ENCODE measurements at regions not wholly inside any gene's neighbourhood (a gene's known extent, or its start where the extent isn't known, plus 50 kb on each side); places are given as distances from the start of the nearest gene placed in this dataset.

DNA sequence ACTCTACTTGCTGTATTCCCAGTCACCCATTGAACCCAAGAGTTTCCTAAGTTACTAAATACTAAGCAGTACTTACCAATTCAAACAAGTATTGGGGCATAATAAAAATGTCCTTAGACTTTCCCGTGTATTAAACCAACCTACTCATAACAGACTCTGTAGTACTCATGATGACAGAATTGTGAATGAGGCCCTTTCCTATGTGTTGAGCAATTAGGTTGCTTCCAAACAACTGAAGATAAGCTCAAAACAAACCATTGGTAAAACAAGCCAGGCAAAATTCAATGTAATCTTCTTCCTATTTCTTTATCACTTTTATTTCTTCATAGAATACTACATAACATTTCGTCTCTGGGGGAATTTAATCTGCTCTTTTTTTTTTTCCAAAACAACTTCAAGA lies 106.5 kb upstream of the ANK3 start:
- Histone ChIP-seq H3K4me3 (ENCODE audit: low read depth in 1 of 3, low read length in 3 of 3) (no peak overlapping the region), H3K9ac (ENCODE audit: low read depth in 1 of 2, low read length in 2 of 2) (no peak overlapping the region), H3K4me1 (ENCODE audit: control insufficient read depth in 4 of 4, insufficient read depth in 4 of 4, low read length in 3 of 4) (no peaks in the 10 kb centered on the region), H3K27ac (ENCODE audit: low read depth in 1 of 2, low read length in 2 of 2) (no peak overlapping the region), H3K36me3 (ENCODE audit: control insufficient read depth in 4 of 4, insufficient read depth in 3 of 4, low read depth in 1 of 4, low read length in 3 of 4) (no peaks in the 10 kb centered on the region), H3K27me3 (ENCODE audit: control insufficient read depth in 4 of 4, insufficient read depth in 4 of 4, low read length in 3 of 4) (no peaks in the 10 kb centered on the region), H3K9me3 (ENCODE audit: control insufficient read depth in 4 of 4, low read length in 3 of 4) (no peaks in the 10 kb centered on the region)
- WGBS, result 54% methylated on average over 2 of the region's 2 CpGs
- no peak for DNase-seq (ENCODE audit: low spot score)
- TF ChIP-seq, protein P1, sequence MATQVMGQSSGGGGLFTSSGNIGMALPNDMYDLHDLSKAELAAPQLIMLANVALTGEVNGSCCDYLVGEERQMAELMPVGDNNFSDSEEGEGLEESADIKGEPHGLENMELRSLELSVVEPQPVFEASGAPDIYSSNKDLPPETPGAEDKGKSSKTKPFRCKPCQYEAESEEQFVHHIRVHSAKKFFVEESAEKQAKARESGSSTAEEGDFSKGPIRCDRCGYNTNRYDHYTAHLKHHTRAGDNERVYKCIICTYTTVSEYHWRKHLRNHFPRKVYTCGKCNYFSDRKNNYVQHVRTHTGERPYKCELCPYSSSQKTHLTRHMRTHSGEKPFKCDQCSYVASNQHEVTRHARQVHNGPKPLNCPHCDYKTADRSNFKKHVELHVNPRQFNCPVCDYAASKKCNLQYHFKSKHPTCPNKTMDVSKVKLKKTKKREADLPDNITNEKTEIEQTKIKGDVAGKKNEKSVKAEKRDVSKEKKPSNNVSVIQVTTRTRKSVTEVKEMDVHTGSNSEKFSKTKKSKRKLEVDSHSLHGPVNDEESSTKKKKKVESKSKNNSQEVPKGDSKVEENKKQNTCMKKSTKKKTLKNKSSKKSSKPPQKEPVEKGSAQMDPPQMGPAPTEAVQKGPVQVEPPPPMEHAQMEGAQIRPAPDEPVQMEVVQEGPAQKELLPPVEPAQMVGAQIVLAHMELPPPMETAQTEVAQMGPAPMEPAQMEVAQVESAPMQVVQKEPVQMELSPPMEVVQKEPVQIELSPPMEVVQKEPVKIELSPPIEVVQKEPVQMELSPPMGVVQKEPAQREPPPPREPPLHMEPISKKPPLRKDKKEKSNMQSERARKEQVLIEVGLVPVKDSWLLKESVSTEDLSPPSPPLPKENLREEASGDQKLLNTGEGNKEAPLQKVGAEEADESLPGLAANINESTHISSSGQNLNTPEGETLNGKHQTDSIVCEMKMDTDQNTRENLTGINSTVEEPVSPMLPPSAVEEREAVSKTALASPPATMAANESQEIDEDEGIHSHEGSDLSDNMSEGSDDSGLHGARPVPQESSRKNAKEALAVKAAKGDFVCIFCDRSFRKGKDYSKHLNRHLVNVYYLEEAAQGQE (IDR thresholded peaks at IDR 0.05), result no peak
- TF ChIP-seq FOXA1 (IDR thresholded peaks at IDR 0.05) (no peak), NR2F2 (IDR thresholded peaks at IDR 0.05) (no peak), FOXA2 (IDR thresholded peaks at IDR 0.05) (no peak), SP1 (IDR thresholded peaks at IDR 0.05) (no peak), TAF1 (conservative IDR thresholded peaks at IDR 0.05) (no peak), HNF4A (conservative IDR thresholded peaks at IDR 0.05) (no peak), RAD21 (IDR thresholded peaks at IDR 0.05) (no peak), YY1 (IDR thresholded peaks at IDR 0.05) (no peak), EGR1 (IDR thresholded peaks at IDR 0.05; ENCODE audit: low read depth in 2 of 2) (no peak), RXRA (IDR thresholded peaks at IDR 0.05) (no peak), HNF4G (IDR thresholded peaks at IDR 0.05) (no peak), GABPA (IDR thresholded peaks at IDR 0.05 in 1 of 2, conservative IDR thresholded peaks at IDR 0.05 in 1 of 2) (no peak)
- TF ChIP-seq, protein P2, sequence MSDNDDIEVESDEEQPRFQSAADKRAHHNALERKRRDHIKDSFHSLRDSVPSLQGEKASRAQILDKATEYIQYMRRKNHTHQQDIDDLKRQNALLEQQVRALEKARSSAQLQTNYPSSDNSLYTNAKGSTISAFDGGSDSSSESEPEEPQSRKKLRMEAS (IDR thresholded peaks at IDR 0.05), result no peak
- TF ChIP-seq, protein P3, sequence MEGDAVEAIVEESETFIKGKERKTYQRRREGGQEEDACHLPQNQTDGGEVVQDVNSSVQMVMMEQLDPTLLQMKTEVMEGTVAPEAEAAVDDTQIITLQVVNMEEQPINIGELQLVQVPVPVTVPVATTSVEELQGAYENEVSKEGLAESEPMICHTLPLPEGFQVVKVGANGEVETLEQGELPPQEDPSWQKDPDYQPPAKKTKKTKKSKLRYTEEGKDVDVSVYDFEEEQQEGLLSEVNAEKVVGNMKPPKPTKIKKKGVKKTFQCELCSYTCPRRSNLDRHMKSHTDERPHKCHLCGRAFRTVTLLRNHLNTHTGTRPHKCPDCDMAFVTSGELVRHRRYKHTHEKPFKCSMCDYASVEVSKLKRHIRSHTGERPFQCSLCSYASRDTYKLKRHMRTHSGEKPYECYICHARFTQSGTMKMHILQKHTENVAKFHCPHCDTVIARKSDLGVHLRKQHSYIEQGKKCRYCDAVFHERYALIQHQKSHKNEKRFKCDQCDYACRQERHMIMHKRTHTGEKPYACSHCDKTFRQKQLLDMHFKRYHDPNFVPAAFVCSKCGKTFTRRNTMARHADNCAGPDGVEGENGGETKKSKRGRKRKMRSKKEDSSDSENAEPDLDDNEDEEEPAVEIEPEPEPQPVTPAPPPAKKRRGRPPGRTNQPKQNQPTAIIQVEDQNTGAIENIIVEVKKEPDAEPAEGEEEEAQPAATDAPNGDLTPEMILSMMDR (IDR thresholded peaks at IDR 0.05; ENCODE audit: low read depth, low read length, missing input control), result no peak
- TF ChIP-seq, protein P4, sequence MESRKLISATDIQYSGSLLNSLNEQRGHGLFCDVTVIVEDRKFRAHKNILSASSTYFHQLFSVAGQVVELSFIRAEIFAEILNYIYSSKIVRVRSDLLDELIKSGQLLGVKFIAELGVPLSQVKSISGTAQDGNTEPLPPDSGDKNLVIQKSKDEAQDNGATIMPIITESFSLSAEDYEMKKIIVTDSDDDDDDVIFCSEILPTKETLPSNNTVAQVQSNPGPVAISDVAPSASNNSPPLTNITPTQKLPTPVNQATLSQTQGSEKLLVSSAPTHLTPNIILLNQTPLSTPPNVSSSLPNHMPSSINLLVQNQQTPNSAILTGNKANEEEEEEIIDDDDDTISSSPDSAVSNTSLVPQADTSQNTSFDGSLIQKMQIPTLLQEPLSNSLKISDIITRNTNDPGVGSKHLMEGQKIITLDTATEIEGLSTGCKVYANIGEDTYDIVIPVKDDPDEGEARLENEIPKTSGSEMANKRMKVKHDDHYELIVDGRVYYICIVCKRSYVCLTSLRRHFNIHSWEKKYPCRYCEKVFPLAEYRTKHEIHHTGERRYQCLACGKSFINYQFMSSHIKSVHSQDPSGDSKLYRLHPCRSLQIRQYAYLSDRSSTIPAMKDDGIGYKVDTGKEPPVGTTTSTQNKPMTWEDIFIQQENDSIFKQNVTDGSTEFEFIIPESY (IDR thresholded peaks at IDR 0.05), result no peak
- TF ChIP-seq, protein P5, sequence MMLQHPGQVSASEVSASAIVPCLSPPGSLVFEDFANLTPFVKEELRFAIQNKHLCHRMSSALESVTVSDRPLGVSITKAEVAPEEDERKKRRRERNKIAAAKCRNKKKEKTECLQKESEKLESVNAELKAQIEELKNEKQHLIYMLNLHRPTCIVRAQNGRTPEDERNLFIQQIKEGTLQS (IDR thresholded peaks at IDR 0.05), result no peak

Measured in liver (tissue), 8 donors.